ENCODE measurements at regions not wholly inside any gene's neighbourhood (a gene's known extent, or its start where the extent isn't known, plus 50 kb on each side); places are given as distances from the start of the nearest gene placed in this dataset.

DNA sequence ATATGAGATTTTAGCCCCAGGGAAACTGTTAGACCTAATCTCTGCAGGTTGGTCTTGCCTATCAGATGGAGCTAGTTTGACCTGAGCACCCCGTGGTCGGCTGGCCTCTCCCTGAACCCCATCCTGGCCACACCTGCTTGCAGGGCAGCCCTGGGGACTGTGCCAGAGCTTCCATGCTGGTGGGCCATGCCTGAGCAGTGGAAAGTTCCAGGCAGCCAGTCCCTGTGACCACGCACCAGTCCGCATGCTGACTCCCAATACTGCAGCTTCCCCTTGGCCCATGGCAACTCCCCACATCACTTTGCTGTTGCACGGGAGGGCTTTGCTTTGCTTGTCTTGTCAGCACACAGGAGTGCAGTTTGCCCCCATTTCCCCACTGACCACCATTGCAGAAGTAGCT is 427.8 kb upstream of the SEMA3D start:
- Mint-ChIP-seq H3K27ac (no peak overlapping the region), H3K36me3 (no peaks in the 10 kb centered on the region), H3K4me3 (no peak overlapping the region), H3K4me1 (no peaks in the 10 kb centered on the region), H3K27me3 (no peaks in the 10 kb centered on the region), H3K9me3 (peaks cover 1% of the 10 kb centered on the region)
- no peak for DNase-seq

GRCh38 chr7:85612514-85612913 is 425.7 kb upstream of the SEMA3D start:
- Mint-ChIP-seq H3K36me3 (no peaks in the 10 kb centered on the region), H3K4me1 (no peaks in the 10 kb centered on the region), H3K27ac (no peak overlapping the region), H3K27me3 (no peaks in the 10 kb centered on the region), H3K4me3 (no peak overlapping the region), H3K9me3 (peaks cover 1% of the 10 kb centered on the region)
- no peak for DNase-seq

GRCh38 chr7:85608804-85609203 is 421.9 kb upstream of the SEMA3D start:
- H3K27me3 Mint-ChIP-seq = no peaks in the 10 kb centered on the region

DNA sequence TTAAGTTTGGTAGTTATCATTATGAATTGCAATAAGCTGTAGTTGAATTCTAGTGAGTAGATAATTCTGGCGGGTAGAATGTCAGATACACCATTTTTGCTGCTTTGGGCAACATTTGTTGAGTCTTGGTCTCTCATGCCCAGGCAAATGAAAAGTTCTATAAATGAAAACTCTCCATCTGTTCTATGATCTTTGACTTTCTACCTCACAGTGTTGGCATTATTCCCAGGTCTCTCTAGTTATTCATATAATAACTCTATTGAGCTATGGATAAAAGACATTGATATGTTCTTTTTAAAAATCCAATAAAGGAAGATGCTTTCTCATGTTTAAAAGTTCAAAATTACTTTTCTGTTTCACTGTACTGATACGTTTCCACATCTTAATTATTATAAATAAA is 415.3 kb upstream of the SEMA3D start:
- H3K4me3 Mint-ChIP-seq = no peak overlapping the region
- no peaks in the 10 kb centered on the region for H3K36me3 Mint-ChIP-seq
- no peaks in the 10 kb centered on the region for H3K4me1 Mint-ChIP-seq
- H3K27ac Mint-ChIP-seq = no peak overlapping the region
- no peak for DNase-seq
- no peaks in the 10 kb centered on the region for H3K9me3 Mint-ChIP-seq
- no peaks in the 10 kb centered on the region for H3K27me3 Mint-ChIP-seq

More at GRCh38 chr7:85608804-85609203, 421.9 kb upstream of the SEMA3D start:
- Mint-ChIP-seq H3K9me3 (peaks cover 1% of the 10 kb centered on the region), H3K36me3 (no peaks in the 10 kb centered on the region), H3K4me1 (no peaks in the 10 kb centered on the region), H3K27ac (no peak overlapping the region), H3K4me3 (no peak overlapping the region)
- no peak for DNase-seq

GRCh38 chr7:85600395-85600794 is 413.5 kb upstream of the SEMA3D start:
- DNase-seq = no peak
- Mint-ChIP-seq H3K9me3 (no peaks in the 10 kb centered on the region), H3K27me3 (no peaks in the 10 kb centered on the region), H3K27ac (no peak overlapping the region), H3K36me3 (no peaks in the 10 kb centered on the region), H3K4me3 (no peak overlapping the region), H3K4me1 (no peaks in the 10 kb centered on the region)

DNA sequence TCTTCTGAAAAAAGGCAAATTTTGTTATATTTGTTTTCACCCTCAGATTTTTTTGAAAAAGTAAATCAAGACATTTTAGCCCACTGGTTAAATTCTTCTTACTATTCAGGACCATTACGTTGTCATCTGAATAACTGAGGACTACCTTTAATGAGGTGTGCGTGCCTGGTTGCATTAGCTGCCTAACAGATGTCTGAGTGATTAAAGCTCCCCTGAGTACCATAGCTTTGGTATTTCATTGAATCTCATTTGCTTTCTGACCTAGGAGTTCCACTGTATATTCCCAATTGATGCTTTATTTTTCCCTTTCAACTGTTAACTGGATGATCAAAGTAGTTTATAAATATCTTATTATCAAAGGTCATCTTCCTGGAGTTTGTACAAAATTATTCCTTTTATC is 410.0 kb upstream of the SEMA3D start:
- Mint-ChIP-seq H3K27me3 (no peaks in the 10 kb centered on the region), H3K9me3 (no peaks in the 10 kb centered on the region), H3K27ac (no peak overlapping the region), H3K4me1 (no peaks in the 10 kb centered on the region), H3K4me3 (no peak overlapping the region), H3K36me3 (no peaks in the 10 kb centered on the region)
- DNase-seq = no peak

DNA sequence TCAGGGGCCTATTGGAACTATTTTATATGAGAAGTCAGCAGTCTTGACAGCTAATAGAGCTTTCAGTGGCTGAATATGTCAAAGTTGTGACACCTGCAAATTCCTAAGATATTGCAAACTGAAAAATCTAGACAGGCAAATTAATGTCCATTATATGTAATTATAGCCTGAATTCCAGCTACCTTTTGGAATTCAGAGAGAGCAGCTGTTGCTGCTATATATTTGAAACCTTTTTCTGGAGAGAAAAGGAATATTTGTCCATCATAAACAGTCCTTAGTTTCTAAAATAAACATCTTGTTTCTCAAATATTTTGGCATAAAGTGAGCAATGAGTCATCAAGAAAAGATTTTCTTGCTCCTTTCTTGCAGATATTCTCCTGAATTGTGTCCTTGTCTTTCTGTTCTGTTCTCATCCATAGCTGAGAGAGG is 408.9 kb upstream of the SEMA3D start:
- no peak overlapping the region for H3K4me3 Mint-ChIP-seq
- H3K27me3 Mint-ChIP-seq = no peaks in the 10 kb centered on the region
- H3K27ac Mint-ChIP-seq = no peak overlapping the region
- H3K36me3 Mint-ChIP-seq = no peaks in the 10 kb centered on the region
- no peak for DNase-seq
- H3K9me3 Mint-ChIP-seq = no peaks in the 10 kb centered on the region
- no peaks in the 10 kb centered on the region for H3K4me1 Mint-ChIP-seq

GRCh38 chr7:85593355-85593754 is 406.5 kb upstream of the SEMA3D start:
- DNase-seq = no peak
- Mint-ChIP-seq H3K27me3 (no peaks in the 10 kb centered on the region), H3K9me3 (no peaks in the 10 kb centered on the region), H3K36me3 (no peaks in the 10 kb centered on the region), H3K27ac (no peak overlapping the region), H3K4me1 (no peaks in the 10 kb centered on the region), H3K4me3 (no peak overlapping the region)

DNA sequence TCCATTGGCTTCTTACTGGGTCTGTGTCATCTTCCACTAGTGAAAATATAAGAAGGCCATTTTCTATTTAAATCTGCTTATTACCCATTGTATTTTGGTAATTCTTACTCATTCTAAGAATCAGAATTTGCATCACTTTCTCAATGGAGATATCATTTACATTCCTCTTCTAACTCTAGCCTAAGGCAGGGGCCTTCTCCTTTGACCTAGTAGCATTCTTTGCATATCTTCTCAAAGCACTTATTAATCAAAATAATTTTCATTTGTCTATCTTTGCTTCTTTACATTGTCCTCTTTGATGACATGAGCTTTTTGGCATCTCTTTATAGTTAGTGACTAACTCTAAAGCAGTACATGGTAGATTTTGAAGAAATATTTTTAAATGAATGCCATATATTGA is 400.9 kb upstream of the SEMA3D start:
- Mint-ChIP-seq H3K4me1 (no peaks in the 10 kb centered on the region), H3K9me3 (no peaks in the 10 kb centered on the region), H3K4me3 (no peak overlapping the region), H3K27ac (no peak overlapping the region), H3K36me3 (no peaks in the 10 kb centered on the region), H3K27me3 (no peaks in the 10 kb centered on the region)
- no peak for DNase-seq

DNA sequence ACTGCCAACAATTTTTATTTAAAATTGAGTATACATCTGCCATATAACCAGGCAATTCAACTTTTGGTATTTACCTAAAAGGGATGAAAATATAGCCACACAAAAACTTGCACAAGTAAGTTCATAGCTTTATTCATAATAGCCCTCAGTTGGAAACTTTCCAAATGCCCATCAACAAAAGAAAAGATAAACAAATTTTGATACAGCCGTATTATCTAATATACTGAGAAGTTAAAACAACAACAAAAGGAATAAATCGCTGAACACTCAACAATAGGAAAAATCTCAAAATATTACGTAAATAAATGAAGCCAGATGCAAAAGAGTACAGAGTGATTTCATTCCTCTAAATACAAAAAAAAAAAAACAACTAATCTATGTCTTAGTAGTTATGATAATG is 399.2 kb upstream of the SEMA3D start:
- Mint-ChIP-seq H3K27me3 (no peaks in the 10 kb centered on the region), H3K36me3 (no peaks in the 10 kb centered on the region), H3K4me3 (no peak overlapping the region), H3K4me1 (no peaks in the 10 kb centered on the region), H3K27ac (no peak overlapping the region), H3K9me3 (no peaks in the 10 kb centered on the region)
- DNase-seq = no peak

GRCh38 chr7:85583131-85583953 is 396.5 kb upstream of the SEMA3D start:
- H3K4me1 Mint-ChIP-seq = no peaks in the 10 kb centered on the region
- no peak for DNase-seq
- no peaks in the 10 kb centered on the region for H3K27me3 Mint-ChIP-seq
- no peaks in the 10 kb centered on the region for H3K36me3 Mint-ChIP-seq
- no peak overlapping the region for H3K27ac Mint-ChIP-seq
- no peak overlapping the region for H3K4me3 Mint-ChIP-seq
- H3K9me3 Mint-ChIP-seq = no peaks in the 10 kb centered on the region

- no peak for DNase-seq
- H3K36me3 Mint-ChIP-seq = no peaks in the 10 kb centered on the region
- no peak overlapping the region for H3K27ac Mint-ChIP-seq
- no peaks in the 10 kb centered on the region for H3K4me1 Mint-ChIP-seq
- H3K9me3 Mint-ChIP-seq = no peaks in the 10 kb centered on the region
- no peaks in the 10 kb centered on the region for H3K27me3 Mint-ChIP-seq
- no peak overlapping the region for H3K4me3 Mint-ChIP-seq
Observed at GRCh38 chr7:85573844-85574243, 387.0 kb upstream of the SEMA3D start.

GRCh38 chr7:85573346-85573745 is 386.5 kb upstream of the SEMA3D start:
- Mint-ChIP-seq H3K27ac (no peak overlapping the region), H3K9me3 (no peaks in the 10 kb centered on the region), H3K4me3 (no peak overlapping the region), H3K4me1 (no peaks in the 10 kb centered on the region), H3K36me3 (no peaks in the 10 kb centered on the region), H3K27me3 (no peaks in the 10 kb centered on the region)
- DNase-seq = no peak

DNA sequence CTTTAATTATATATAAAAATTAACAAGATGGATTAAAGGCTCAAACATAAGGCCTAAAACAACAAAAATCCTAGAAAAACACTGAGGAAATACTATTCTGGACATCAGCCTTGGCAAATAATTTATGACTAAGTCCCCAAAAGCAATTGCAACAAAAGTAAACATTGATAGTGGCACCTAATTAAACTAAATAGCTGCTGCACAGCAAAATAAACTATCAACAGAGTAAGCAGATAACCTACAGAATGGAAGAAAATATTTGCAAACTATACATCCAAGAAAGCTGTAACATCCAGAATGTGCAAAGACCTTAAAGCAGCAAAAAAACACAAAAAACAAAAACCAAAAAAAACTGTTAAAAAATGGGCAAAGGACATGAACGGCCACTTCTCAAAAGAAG is 384.0 kb upstream of the SEMA3D start:
- Mint-ChIP-seq H3K4me3 (no peak overlapping the region), H3K27ac (no peak overlapping the region)

DNA sequence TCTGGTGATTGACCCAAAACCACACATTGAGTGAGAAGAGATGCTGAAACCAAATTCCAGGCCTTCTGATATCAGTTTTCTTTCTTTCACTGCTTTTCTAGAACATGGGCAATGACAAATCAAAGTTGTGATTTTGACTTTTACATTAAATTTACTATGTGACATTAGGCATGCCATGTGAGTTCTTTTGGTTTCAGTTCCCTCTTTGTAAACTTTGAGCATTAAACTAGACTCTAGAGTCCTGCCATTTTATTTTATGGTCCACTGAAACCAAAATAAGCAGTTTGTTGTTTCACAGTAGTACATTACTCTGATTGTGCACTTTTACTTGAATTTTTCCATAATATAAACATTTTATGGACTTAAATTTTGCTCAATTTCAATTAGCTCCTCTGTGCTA is 381.1 kb upstream of the SEMA3D start:
- Mint-ChIP-seq H3K27me3 (no peaks in the 10 kb centered on the region), H3K36me3 (no peaks in the 10 kb centered on the region), H3K9me3 (no peaks in the 10 kb centered on the region), H3K4me1 (no peaks in the 10 kb centered on the region), H3K27ac (no peak overlapping the region), H3K4me3 (no peak overlapping the region)
- no peak for DNase-seq

More for the DNA sequence above, 384.0 kb upstream of the SEMA3D start:
- Mint-ChIP-seq H3K27me3 (no peaks in the 10 kb centered on the region), H3K4me1 (no peaks in the 10 kb centered on the region), H3K9me3 (no peaks in the 10 kb centered on the region), H3K36me3 (no peaks in the 10 kb centered on the region)
- no peak for DNase-seq

DNA sequence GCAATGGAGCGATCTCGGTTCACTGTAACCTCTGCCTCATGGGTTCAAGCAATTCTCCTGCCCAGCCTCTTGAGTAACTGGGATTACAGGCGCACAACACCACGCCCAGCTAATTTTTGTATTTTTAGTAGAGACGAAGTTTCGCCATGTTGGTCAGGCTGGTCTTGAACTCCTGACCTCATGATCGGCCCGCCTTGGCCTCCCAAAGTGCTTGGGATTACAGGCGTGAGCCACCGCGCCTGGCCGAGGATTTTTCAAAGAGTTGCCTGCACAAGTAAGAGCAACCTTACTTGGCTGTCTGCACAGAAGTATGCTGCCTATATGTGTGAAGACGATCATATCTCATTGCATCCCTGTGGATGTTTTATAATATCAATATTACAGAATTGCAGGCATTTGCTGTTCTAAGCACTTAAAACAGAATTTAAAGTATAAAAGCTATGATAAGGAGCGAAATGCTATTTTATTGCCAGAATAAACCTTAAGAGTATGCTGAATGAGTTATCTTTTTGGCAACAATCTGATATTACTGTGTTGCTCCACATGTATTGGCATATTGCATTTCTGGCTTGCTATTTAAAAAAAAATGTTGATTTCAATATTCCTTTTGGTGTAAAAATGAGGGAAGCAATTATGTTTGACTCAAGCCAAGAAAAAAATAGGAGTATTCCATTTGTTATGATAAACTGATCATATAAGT is 379.4 kb upstream of the SEMA3D start:
- H3K36me3 Mint-ChIP-seq = no peaks in the 10 kb centered on the region
- H3K27me3 Mint-ChIP-seq = no peaks in the 10 kb centered on the region
- H3K4me3 Mint-ChIP-seq = no peak overlapping the region
- DNase-seq = no peak
- no peaks in the 10 kb centered on the region for H3K9me3 Mint-ChIP-seq
- H3K4me1 Mint-ChIP-seq = no peaks in the 10 kb centered on the region
- H3K27ac Mint-ChIP-seq = no peak overlapping the region
